GM12878 (cell line): ENCODE measurements at regions not wholly inside any gene's neighbourhood (a gene's known extent, or its start where the extent isn't known, plus 50 kb on each side); places are given as distances from the start of the nearest gene placed in this dataset.

Experiments
- ATAC-seq: fragments of 200-7000 bp; cut with Tn5 transposase; 3 replicates; pipeline ENCODE4 v1.9.1; 2020; ENCODE audit warnings: mild to moderate bottlenecking, moderate library complexity
- BruUV-seq: library from RNA; stranded (reverse); fragments of 400-500 nt; replicated peaks from 2 replicates; lab custom pipeline; 2021; lab: Mats Ljungman, UMichigan
- CTCF ChIA-PET: fragments of 300-600 bp; sonication (Branson Sonifier 250); formaldehyde crosslinking; extraction: SDS; loops from one replicate; lab custom pipeline; 2021; ENCODE audit warnings: inconsistent platforms; lab: Yijun Ruan, JAX
- POLR2A ChIA-PET: fragments of 350-600 bp; formaldehyde crosslinking; extraction: SDS; loops from one replicate; lab custom pipeline; 2021; ENCODE audit warnings: inconsistent platforms; lab: Charles Lee
- RAD21 ChIA-PET: fragments of 300-600 bp; sonication (Branson Sonifier 250); formaldehyde crosslinking; loops from one replicate; lab custom pipeline; 2023; ENCODE audit warnings: antibody characterized with exemption; ENCODE audit not compliant: unreplicated experiment; lab: Charles Lee
- SMC1A ChIA-PET: fragments of 300-600 bp; sonication (Branson Sonifier 250); formaldehyde crosslinking; loops from one replicate; lab custom pipeline; 2023; ENCODE audit not compliant: unreplicated experiment, uncharacterized antibody; lab: Charles Lee
- DNase-seq: peaks from one replicate; pipeline ENCODE4 v3.0.0-alpha.2; 2011; ENCODE audit warnings: low read depth, low spot score
- FAIRE-seq: peaks from 3 replicates; lab custom pipeline; 2011; peaks lifted over from hg19 to GRCh38; lab: Jason Lieb, UNC
- H2AFZ ChIP-seq: 2 replicates; pipeline ENCODE4 v1.6.0; 2011; ENCODE audit warnings: low read depth, low read length, control low read depth; ENCODE audit not compliant: control insufficient read depth
- H3K27ac ChIP-seq: 2 replicates; pipeline ENCODE4 v1.5.1; 2011; ENCODE audit warnings: control low read depth; ENCODE audit not compliant: control insufficient read depth, insufficient read depth
- H3K27me3 ChIP-seq, 2 experiments: replicated peaks in 1 of 2; 2 replicates each; pipeline versions ENCODE4 v1.6.0 to v1.6.1; 2011; ENCODE audit warnings: low read length in 1 of 2; ENCODE audit not compliant: control insufficient read depth in 2 of 2, insufficient read depth in 2 of 2
- H3K36me3 ChIP-seq, 2 experiments: 2 replicates each; pipeline ENCODE4 v1.5.1; 2011; ENCODE audit warnings: low read length in 1 of 2; ENCODE audit not compliant: control insufficient read depth in 2 of 2, insufficient read depth in 2 of 2
- H3K4me1 ChIP-seq: 2 replicates; pipeline ENCODE4 v1.6.1; 2011; ENCODE audit warnings: mild to moderate bottlenecking, low read length, moderate library complexity, mixed read lengths; ENCODE audit not compliant: control insufficient read depth, insufficient read depth
- H3K4me2 ChIP-seq: 2 replicates; pipeline ENCODE4 v1.6.0; 2011; ENCODE audit warnings: control low read depth; ENCODE audit not compliant: control insufficient read depth, insufficient read depth
- H3K4me3 ChIP-seq: fragments of 200-600 bp; sonication (generic); 2 replicates; pipeline ENCODE4 v1.5.1; 2016
- H3K79me2 ChIP-seq: 2 replicates; pipeline ENCODE4 v1.6.0; 2011; ENCODE audit warnings: low read length; ENCODE audit not compliant: control insufficient read depth, insufficient read depth
- H3K9ac ChIP-seq: 2 replicates; pipeline ENCODE4 v1.8.0; 2011; ENCODE audit warnings: low read length, control low read depth, mixed read lengths; ENCODE audit not compliant: control insufficient read depth, insufficient read depth
- H3K9me3 ChIP-seq: replicated peaks from 3 replicates; pipeline ENCODE4 v1.5.1; 2011; ENCODE audit warnings: mild to moderate bottlenecking, low read length; ENCODE audit not compliant: control insufficient read depth, insufficient read depth
- H4K20me1 ChIP-seq: 2 replicates; pipeline ENCODE4 v1.6.0; 2011; ENCODE audit not compliant: control insufficient read depth, insufficient read depth
- POLR2AphosphoS2 ChIP-seq: IDR thresholded peaks from 2 replicates; pipeline ENCODE4 v1.6.1; 2011; ENCODE audit warnings: low read depth, mild to moderate bottlenecking, low read length, improper control_type of control experiment, moderate library complexity
- TBL1XR1 ChIP-seq: IDR thresholded peaks from 2 replicates; pipeline ENCODE4 v1.6.1; 2012; ENCODE audit warnings: low read depth, low read length, improper control_type of control experiment
- in situ Hi-C: fragments of 300-500 bp; cut with MboI; formaldehyde crosslinking; loops from 9 replicates; pipeline ENCODE4 v1.14.3; 2018; ENCODE audit warnings: mixed read lengths
- intact Hi-C: fragments of 100-400 bp; cut with micrococcal nuclease; formaldehyde crosslinking; loops from one replicate; pipeline ENCODE4 v1.14.2; 2022; ENCODE audit not compliant: unreplicated experiment
- TF ChIP-seq, protein P1 (sequence below): IDR thresholded peaks from 2 replicates; pipeline ENCODE4 v1.6.1; 2012; ENCODE audit warnings: improper control_type of control experiment, low read depth, low read length; ENCODE audit not compliant: insufficient replicate concordance

DNA sequence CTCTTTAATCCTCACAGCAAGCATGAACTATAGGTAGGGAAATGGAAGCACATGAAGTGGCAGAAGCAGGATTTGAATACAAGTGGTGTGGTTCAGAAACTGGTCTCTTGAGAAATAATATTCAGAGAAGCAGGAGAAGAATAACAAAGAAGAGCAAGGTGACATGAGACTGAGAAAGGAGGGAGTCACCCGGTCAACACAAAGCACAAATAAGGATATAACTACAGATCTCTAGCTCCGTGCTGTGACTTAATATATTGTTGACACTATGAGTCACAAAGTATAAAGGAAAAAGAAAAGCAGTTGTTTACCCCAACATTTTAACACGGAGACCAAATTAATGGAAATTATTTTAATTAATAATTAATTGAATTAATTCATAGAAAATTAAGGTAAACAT, 204.5 kb downstream of the CPE start (continued):
- TF ChIP-seq, protein P1, sequence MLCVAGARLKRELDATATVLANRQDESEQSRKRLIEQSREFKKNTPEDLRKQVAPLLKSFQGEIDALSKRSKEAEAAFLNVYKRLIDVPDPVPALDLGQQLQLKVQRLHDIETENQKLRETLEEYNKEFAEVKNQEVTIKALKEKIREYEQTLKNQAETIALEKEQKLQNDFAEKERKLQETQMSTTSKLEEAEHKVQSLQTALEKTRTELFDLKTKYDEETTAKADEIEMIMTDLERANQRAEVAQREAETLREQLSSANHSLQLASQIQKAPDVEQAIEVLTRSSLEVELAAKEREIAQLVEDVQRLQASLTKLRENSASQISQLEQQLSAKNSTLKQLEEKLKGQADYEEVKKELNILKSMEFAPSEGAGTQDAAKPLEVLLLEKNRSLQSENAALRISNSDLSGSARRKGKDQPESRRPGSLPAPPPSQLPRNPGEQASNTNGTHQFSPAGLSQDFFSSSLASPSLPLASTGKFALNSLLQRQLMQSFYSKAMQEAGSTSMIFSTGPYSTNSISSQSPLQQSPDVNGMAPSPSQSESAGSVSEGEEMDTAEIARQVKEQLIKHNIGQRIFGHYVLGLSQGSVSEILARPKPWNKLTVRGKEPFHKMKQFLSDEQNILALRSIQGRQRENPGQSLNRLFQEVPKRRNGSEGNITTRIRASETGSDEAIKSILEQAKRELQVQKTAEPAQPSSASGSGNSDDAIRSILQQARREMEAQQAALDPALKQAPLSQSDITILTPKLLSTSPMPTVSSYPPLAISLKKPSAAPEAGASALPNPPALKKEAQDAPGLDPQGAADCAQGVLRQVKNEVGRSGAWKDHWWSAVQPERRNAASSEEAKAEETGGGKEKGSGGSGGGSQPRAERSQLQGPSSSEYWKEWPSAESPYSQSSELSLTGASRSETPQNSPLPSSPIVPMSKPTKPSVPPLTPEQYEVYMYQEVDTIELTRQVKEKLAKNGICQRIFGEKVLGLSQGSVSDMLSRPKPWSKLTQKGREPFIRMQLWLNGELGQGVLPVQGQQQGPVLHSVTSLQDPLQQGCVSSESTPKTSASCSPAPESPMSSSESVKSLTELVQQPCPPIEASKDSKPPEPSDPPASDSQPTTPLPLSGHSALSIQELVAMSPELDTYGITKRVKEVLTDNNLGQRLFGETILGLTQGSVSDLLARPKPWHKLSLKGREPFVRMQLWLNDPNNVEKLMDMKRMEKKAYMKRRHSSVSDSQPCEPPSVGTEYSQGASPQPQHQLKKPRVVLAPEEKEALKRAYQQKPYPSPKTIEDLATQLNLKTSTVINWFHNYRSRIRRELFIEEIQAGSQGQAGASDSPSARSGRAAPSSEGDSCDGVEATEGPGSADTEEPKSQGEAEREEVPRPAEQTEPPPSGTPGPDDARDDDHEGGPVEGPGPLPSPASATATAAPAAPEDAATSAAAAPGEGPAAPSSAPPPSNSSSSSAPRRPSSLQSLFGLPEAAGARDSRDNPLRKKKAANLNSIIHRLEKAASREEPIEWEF, result no peak
- no peak for TF ChIP-seq TBL1XR1
- TF ChIP-seq, all 136 proteins: peak for 0

DNA sequence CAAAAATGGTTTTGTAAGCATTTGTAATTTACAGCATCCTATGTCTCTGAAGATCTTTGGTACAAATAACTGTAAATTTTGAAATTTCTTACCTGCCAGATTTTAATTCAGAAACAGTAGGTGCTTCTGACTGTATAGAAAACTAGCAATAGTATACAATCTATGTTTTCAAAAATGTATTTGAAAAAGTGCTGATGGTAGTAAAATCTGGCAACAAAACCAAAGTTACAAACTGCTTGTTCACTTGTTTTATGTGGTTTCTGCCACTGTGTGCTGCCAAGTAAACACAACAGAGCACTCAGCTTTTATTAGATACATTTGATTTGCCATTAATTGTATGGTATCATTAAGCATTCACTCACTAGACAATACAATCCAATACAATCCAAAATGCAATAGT, 206.1 kb downstream of the CPE start:
- SMC1A ChIA-PET, result no interaction called here
- H3K4me3 ChIP-seq, result no peak overlapping the region
- RAD21 ChIA-PET, result no interaction called here

More for the DNA sequence above, 206.1 kb downstream of the CPE start:
- no peak for TF ChIP-seq POLR2AphosphoS2
- TF ChIP-seq, all 136 proteins: peak for 0
- no TSS peak for BruUV-seq
- H3K79me2 ChIP-seq, result no peaks in the 10 kb centered on the region
- H3K4me1 ChIP-seq, result no peaks in the 10 kb centered on the region
- FAIRE-seq (no peak), ATAC-seq (no peak), DNase-seq (no peak)
- H3K27ac ChIP-seq, result no peak overlapping the region
- in situ Hi-C loops, result no loop called here
- ChIA-PET POLR2A (no interaction called here), CTCF (no interaction called here)
- H3K4me2 ChIP-seq, result no peak overlapping the region
- no peaks in the 10 kb centered on the region for H4K20me1 ChIP-seq
- H3K9me3 ChIP-seq, result no peaks in the 10 kb centered on the region
- H3K27me3 ChIP-seq, result no peaks in the 10 kb centered on the region
- H3K36me3 ChIP-seq, result no peaks in the 10 kb centered on the region
- no peak overlapping the region for H2AFZ ChIP-seq
- H3K9ac ChIP-seq, result no peak overlapping the region
- intact Hi-C loops, result no loop called here
